ENCODE measurements at regions not wholly inside any gene's neighbourhood (a gene's known extent, or its start where the extent isn't known, plus 50 kb on each side); places are given as distances from the start of the nearest gene placed in this dataset.

DNA sequence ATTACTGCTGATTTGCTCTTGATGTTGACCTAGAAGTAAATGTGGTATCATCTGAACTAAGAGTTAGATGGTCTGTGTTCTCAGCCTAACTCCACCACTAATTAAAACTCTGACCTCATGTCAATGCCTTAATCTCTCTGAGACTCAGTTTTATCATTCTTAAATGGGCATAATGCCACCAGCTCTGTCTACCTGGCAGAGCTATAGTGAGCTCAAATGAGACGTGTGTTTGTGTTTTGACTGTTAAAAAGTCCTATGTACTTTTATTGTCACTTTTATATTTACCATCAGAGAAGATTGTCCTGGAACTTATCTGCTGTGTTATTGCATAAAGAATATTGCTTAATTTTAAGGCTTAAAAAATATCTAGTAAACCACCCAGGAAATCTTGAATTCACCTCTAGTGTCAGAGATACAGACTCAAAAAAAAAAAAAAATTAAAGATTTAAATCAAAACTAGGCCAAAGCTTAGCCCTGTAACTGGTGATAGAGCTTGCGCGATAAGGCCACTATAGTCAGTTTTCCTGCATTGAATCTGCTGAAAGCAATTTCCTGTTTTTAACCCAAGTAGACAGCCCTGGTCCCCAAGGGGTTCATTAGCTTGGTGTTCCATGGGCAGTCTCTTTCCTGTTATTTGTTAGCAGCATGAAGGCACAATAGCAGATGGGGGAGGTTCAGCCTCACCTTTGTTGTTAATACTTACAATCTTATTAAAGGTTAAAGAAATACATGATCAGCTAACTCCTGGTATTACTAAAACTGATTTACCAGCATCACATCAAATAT is 261.8 kb downstream of the ATP23 start:
- Histone ChIP-seq H3K27me3 (ENCODE audit: control insufficient read depth, insufficient read depth, low read length) (peaks cover 4% of the 10 kb centered on the region), H2AK5ac (ENCODE audit: low read depth, low read length) (no peak overlapping the region), H2BK120ac (ENCODE audit: low read depth, low read length) (no peak overlapping the region), H2AFZ (replicated peaks; ENCODE audit: low read length, poor library complexity) (no peak overlapping the region), H2BK20ac (ENCODE audit: low read depth, low read length) (no peak overlapping the region), H3K9ac (ENCODE audit: low read depth, low read length) (no peak overlapping the region), H3K9me1 (ENCODE audit: insufficient read depth, low read length) (no peaks in the 10 kb centered on the region), H4K5ac (ENCODE audit: low read depth, low read length) (no peak overlapping the region), H3K56ac (ENCODE audit: extremely low read depth, insufficient read depth, low read length) (no peak overlapping the region), H3K18ac (ENCODE audit: low read depth, low read length) (no peak overlapping the region), H3K14ac (replicated peaks; ENCODE audit: low read depth, low read length) (no peak overlapping the region), H3K4me1 (ENCODE audit: control insufficient read depth, insufficient read depth, low read length) (no peaks in the 10 kb centered on the region), H4K20me1 (ENCODE audit: insufficient read depth, low read length) (no peaks in the 10 kb centered on the region), H4K8ac (ENCODE audit: low read depth in 2 of 2, low read length in 2 of 2) (no peak overlapping the region), H2BK5ac (ENCODE audit: low read depth, low read length, poor library complexity, severe bottlenecking) (no peak overlapping the region), H3K27ac (ENCODE audit: insufficient read depth, low read length) (no peak overlapping the region), H3K4ac (ENCODE audit: low read depth, low read length) (no peak overlapping the region), H4K91ac (ENCODE audit: insufficient read depth, low read depth, low read length) (no peak overlapping the region), H3K79me1 (ENCODE audit: low read depth in 1 of 2, low read length in 2 of 2) (no peaks in the 10 kb centered on the region), H3K9me3 (ENCODE audit: control insufficient read depth, insufficient read depth, low read length) (no peaks in the 10 kb centered on the region), H3K4me2 (ENCODE audit: low read depth, low read length) (no peak overlapping the region), H3K23ac (ENCODE audit: low read depth, low read length) (no peak overlapping the region), H3K36me3 (ENCODE audit: control insufficient read depth, insufficient read depth, low read length) (no peaks in the 10 kb centered on the region), H2BK15ac (ENCODE audit: low read depth, low read length) (no peak overlapping the region), H3K4me3 (ENCODE audit: insufficient read depth, low read depth, low read length) (no peak overlapping the region), H2AK9ac (replicated peaks; ENCODE audit: low read depth, low read length, poor library complexity) (no peak overlapping the region)
- ChIA-PET CTCF (no interaction called here), POLR2A (ENCODE audit: unreplicated experiment) (no interaction called here)
- no peak for DNase-seq
- WGBS, 2 experiments (ENCODE audit: extremely low coverage in 2 of 2, insufficient read length in 1 of 2) = no CpG with 5 or more reads among the region's 3 CpGs
- in situ Hi-C loops (cut with MboI; ENCODE audit: low sequenced_read_pairs) (no loop called here), dilution Hi-C loops (cut with HindIII; ENCODE audit: low sequenced_read_pairs, unreplicated experiment) (no loop called here), intact Hi-C loops (cut with micrococcal nuclease) (no loop called here)
- TF ChIP-seq BHLHE40 (IDR thresholded peaks at IDR 0.05; ENCODE audit: low read depth, low read length) (no peak), NFE2L2 (IDR thresholded peaks at IDR 0.05; ENCODE audit: low read depth, low read length) (no peak), CHD1 (IDR thresholded peaks at IDR 0.05; ENCODE audit: low read depth, low read length) (no peak), SMC3 (IDR thresholded peaks at IDR 0.05; ENCODE audit: low read depth, low read length) (no peak), RCOR1 (IDR thresholded peaks at IDR 0.05; ENCODE audit: insufficient replicate concordance, low read length) (no peak), RFX5 (IDR thresholded peaks at IDR 0.05; ENCODE audit: low read depth, low read length) (no peak), RAD21 (IDR thresholded peaks at IDR 0.05; ENCODE audit: low read length) (no peak), MAZ (IDR thresholded peaks at IDR 0.05; ENCODE audit: borderline replicate concordance, low read depth, low read length) (no peak), MAFK (IDR thresholded peaks at IDR 0.05; ENCODE audit: low read depth, low read length) (no peak), FOS (IDR thresholded peaks at IDR 0.05; ENCODE audit: low read depth, low read length) (no peak), POLR2A (IDR thresholded peaks at IDR 0.05; ENCODE audit: low read depth, low read length) (no peak)
- TF ChIP-seq, protein P1, sequence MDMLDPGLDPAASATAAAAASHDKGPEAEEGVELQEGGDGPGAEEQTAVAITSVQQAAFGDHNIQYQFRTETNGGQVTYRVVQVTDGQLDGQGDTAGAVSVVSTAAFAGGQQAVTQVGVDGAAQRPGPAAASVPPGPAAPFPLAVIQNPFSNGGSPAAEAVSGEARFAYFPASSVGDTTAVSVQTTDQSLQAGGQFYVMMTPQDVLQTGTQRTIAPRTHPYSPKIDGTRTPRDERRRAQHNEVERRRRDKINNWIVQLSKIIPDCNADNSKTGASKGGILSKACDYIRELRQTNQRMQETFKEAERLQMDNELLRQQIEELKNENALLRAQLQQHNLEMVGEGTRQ (IDR thresholded peaks at IDR 0.05; ENCODE audit: low read depth, low read length) = no peak
- TF ChIP-seq, protein P2, sequence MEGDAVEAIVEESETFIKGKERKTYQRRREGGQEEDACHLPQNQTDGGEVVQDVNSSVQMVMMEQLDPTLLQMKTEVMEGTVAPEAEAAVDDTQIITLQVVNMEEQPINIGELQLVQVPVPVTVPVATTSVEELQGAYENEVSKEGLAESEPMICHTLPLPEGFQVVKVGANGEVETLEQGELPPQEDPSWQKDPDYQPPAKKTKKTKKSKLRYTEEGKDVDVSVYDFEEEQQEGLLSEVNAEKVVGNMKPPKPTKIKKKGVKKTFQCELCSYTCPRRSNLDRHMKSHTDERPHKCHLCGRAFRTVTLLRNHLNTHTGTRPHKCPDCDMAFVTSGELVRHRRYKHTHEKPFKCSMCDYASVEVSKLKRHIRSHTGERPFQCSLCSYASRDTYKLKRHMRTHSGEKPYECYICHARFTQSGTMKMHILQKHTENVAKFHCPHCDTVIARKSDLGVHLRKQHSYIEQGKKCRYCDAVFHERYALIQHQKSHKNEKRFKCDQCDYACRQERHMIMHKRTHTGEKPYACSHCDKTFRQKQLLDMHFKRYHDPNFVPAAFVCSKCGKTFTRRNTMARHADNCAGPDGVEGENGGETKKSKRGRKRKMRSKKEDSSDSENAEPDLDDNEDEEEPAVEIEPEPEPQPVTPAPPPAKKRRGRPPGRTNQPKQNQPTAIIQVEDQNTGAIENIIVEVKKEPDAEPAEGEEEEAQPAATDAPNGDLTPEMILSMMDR (conservative IDR thresholded peaks at IDR 0.05; ENCODE audit: low read depth, low read length) = no peak
- ATAC-seq (ENCODE audit: low read depth) = no peak
- no TSS peak for BruUV-seq (replicated peaks)
